Fibroblast of lung (primary cell): ENCODE measurements at regions not wholly inside any gene's neighbourhood (a gene's known extent, or its start where the extent isn't known, plus 50 kb on each side); places are given as distances from the start of the nearest gene placed in this dataset.
A peak's percentile ranks its signal among the peaks of the same experiment; 100 is the strongest.

Source experiments
- DNase-seq, 2 donors: peaks; one replicate each; pipeline versions ENCODE4 v3.0.0 to v3.0.0-alpha.2; 2010; ENCODE audit warnings: low read depth in 2 of 2
- H2AFZ ChIP-seq: 2 replicates; pipeline ENCODE4 v1.5.1; 2012; ENCODE audit warnings: low read length, control low read depth, inconsistent platforms
- H3K27ac ChIP-seq: 2 replicates; pipeline ENCODE4 v1.5.1; 2011; ENCODE audit warnings: low read length, control low read depth; ENCODE audit not compliant: insufficient read depth
- H3K27me3 ChIP-seq: 2 replicates; pipeline ENCODE4 v1.5.1; 2011; ENCODE audit warnings: mild to moderate bottlenecking, low read length; ENCODE audit not compliant: control insufficient read depth, insufficient read depth
- H3K36me3 ChIP-seq: 2 replicates; pipeline ENCODE4 v1.5.1; 2011; ENCODE audit warnings: low read length; ENCODE audit not compliant: control insufficient read depth, insufficient read depth
- H3K4me1 ChIP-seq: 2 replicates; pipeline ENCODE4 v1.5.1; 2011; ENCODE audit warnings: low read length; ENCODE audit not compliant: control insufficient read depth, insufficient read depth; ENCODE audit errors: extremely low read depth
- H3K4me2 ChIP-seq: 2 replicates; pipeline ENCODE4 v1.5.1; 2011; ENCODE audit warnings: low read length, control low read depth; ENCODE audit not compliant: insufficient read depth; ENCODE audit errors: extremely low read depth
- H3K4me3 ChIP-seq, 4 experiments: fragments of 200-600 bp in 1 of 4; sonication (generic) in 1 of 4; replicated peaks in 1 of 4; 2 replicates each; pipeline ENCODE4 v1.5.1; 2011 to 2016; ENCODE audit warnings: low read length in 4 of 4, low read depth in 3 of 4, mild to moderate bottlenecking in 3 of 4, control low read depth in 2 of 4, inconsistent platforms in 1 of 4, mixed read lengths in 1 of 4; ENCODE audit not compliant: insufficient read depth in 1 of 4; ENCODE audit errors: control extremely low read depth in 1 of 4
- H3K79me2 ChIP-seq: 2 replicates; pipeline ENCODE4 v1.5.1; 2012; ENCODE audit warnings: mild to moderate bottlenecking, low read length, inconsistent platforms; ENCODE audit not compliant: control insufficient read depth, insufficient read depth
- H3K9ac ChIP-seq: 2 replicates; pipeline ENCODE4 v1.5.1; 2011; ENCODE audit warnings: mild to moderate bottlenecking, low read length, control low read depth; ENCODE audit not compliant: insufficient read depth
- H3K9me3 ChIP-seq: 2 replicates; pipeline ENCODE4 v1.5.1; 2012; ENCODE audit warnings: low read depth, low read length; ENCODE audit not compliant: control insufficient read depth, insufficient read depth
- H4K20me1 ChIP-seq: 2 replicates; pipeline ENCODE4 v1.5.1; 2011; ENCODE audit warnings: low read length; ENCODE audit not compliant: control insufficient read depth, insufficient read depth; ENCODE audit errors: extremely low read depth
- CTCF ChIP-seq, 2 donors: IDR thresholded peaks in 1 of 2; conservative IDR thresholded peaks in 1 of 2; 1 replicate in 1 of 2; 2 replicates in 1 of 2; pipeline ENCODE4 v1.5.1; 2011 to 2012; ENCODE audit warnings: low read length in 2 of 2, control low read depth in 1 of 2, inconsistent platforms in 1 of 2, low read depth in 1 of 2, mild to moderate bottlenecking in 1 of 2
- EZH2 ChIP-seq: IDR thresholded peaks from 2 replicates; pipeline ENCODE4 v1.5.1; 2012; ENCODE audit warnings: low read length, control low read depth, mild to moderate bottlenecking; ENCODE audit errors: missing control alignments

GRCh38 chr6:34616227-34616585 lies 60.1 kb upstream of the SPDEF start:
- H3K4me3 ChIP-seq, result no peak overlapping the region

GRCh38 chr6:34615574-34616226 lies 59.6 kb upstream of the SPDEF start:
- no peaks in the 10 kb centered on the region for H4K20me1 ChIP-seq
- H2AFZ ChIP-seq, result no peak overlapping the region

More at GRCh38 chr6:34616227-34616585, 60.1 kb upstream of the SPDEF start:
- TF ChIP-seq CTCF (conservative IDR thresholded peaks at IDR 0.05 in 1 of 2, IDR thresholded peaks at IDR 0.05 in 1 of 2; ENCODE audit: low read depth in 1 of 2, low read length in 2 of 2) (no peak), EZH2 (no peak)
- no peak overlapping the region for H3K4me2 ChIP-seq
- H3K27ac ChIP-seq, result no peak overlapping the region
- no peaks in the 10 kb centered on the region for H4K20me1 ChIP-seq
- peaks cover 3% of the 10 kb centered on the region for H3K4me1 ChIP-seq
- H3K9ac ChIP-seq, result no peak overlapping the region
- DNase-seq, result no peak
- H2AFZ ChIP-seq, result no peak overlapping the region
- H3K36me3 ChIP-seq, result no peaks in the 10 kb centered on the region
- peaks cover 4% of the 10 kb centered on the region for H3K79me2 ChIP-seq
- no peaks in the 10 kb centered on the region for H3K27me3 ChIP-seq
- H3K9me3 ChIP-seq, result no peaks in the 10 kb centered on the region

GRCh38 chr6:34610819-34611477 lies 54.8 kb upstream of the SPDEF start:
- Histone ChIP-seq H3K79me2 (peaks cover 8% of the 10 kb centered on the region), H2AFZ (no peak overlapping the region), H3K9ac (no peak overlapping the region), H3K4me3 (no peak overlapping the region), H4K20me1 (no peaks in the 10 kb centered on the region), H3K27me3 (no peaks in the 10 kb centered on the region), H3K4me1 (peaks cover 6% of the 10 kb centered on the region), H3K9me3 (no peaks in the 10 kb centered on the region), H3K4me2 (peak overlapping the region; percentile 13), H3K27ac (peak overlapping the region; percentile 13), H3K36me3 (no peaks in the 10 kb centered on the region)
- TF ChIP-seq CTCF (conservative IDR thresholded peaks at IDR 0.05 in 1 of 2, IDR thresholded peaks at IDR 0.05 in 1 of 2; ENCODE audit: low read depth in 1 of 2, low read length in 2 of 2) (no peak), EZH2 (no peak)
- peak; percentile 88 to 91 for DNase-seq

More at GRCh38 chr6:34615574-34616226, 59.6 kb upstream of the SPDEF start:
- no peak for DNase-seq
- no peak overlapping the region for H3K4me3 ChIP-seq
- H3K4me1 ChIP-seq, result peaks cover 4% of the 10 kb centered on the region
- H3K79me2 ChIP-seq, result peaks cover 4% of the 10 kb centered on the region
- H3K27ac ChIP-seq, result no peak overlapping the region
- TF ChIP-seq EZH2 (no peak), CTCF (conservative IDR thresholded peaks at IDR 0.05 in 1 of 2, IDR thresholded peaks at IDR 0.05 in 1 of 2; ENCODE audit: low read depth in 1 of 2, low read length in 2 of 2) (no peak)
- H3K9me3 ChIP-seq, result no peaks in the 10 kb centered on the region
- H3K36me3 ChIP-seq, result no peaks in the 10 kb centered on the region
- H3K9ac ChIP-seq, result no peak overlapping the region
- no peaks in the 10 kb centered on the region for H3K27me3 ChIP-seq
- H3K4me2 ChIP-seq, result no peak overlapping the region
